ENCODE measurements at regions not wholly inside any gene's neighbourhood (a gene's known extent, or its start where the extent isn't known, plus 50 kb on each side); places are given as distances from the start of the nearest gene placed in this dataset.

- intact Hi-C loops (cut with micrococcal nuclease; ENCODE audit: unreplicated experiment) = no loop called here
- POLR2A ChIA-PET = no interaction called here
Observed at GRCh38 chr4:55014876-55015275, 110.5 kb downstream of the KDR start.

GRCh38 chr4:55013431-55013955 is 111.9 kb downstream of the KDR start:
- H3K9me3 Mint-ChIP-seq (ENCODE audit: unreplicated experiment) = peaks cover 16% of the 10 kb centered on the region
- Histone ChIP-seq H3K4me3 (ENCODE audit: low read depth, low read length) (no peak overlapping the region), H3K4me1 (peaks cover 15% of the 10 kb centered on the region; the same call in 1 of the 2 replicates), H3K27me3 (replicated peaks; ENCODE audit: control insufficient read depth, insufficient read depth, low read length) (no peaks in the 10 kb centered on the region), H3K9me3 (no peaks in the 10 kb centered on the region), H3K36me3 (ENCODE audit: control insufficient read depth, insufficient read depth, low read length) (no peaks in the 10 kb centered on the region)
- H3K27me3 Mint-ChIP-seq (ENCODE audit: insufficient read depth, unreplicated experiment) = no peaks in the 10 kb centered on the region
- no TSS peak for BruUV-seq (replicated peaks)
- no peaks in the 10 kb centered on the region for H3K4me1 Mint-ChIP-seq (ENCODE audit: low read depth, unreplicated experiment)
- intact Hi-C loops (cut with micrococcal nuclease; ENCODE audit: unreplicated experiment) = loop anchor here (2.0 kb wide), 1 partner anchor 19 kb away; no protein-coding TSS in a partner anchor
- no peak for DNase-seq
- H3K27ac Mint-ChIP-seq (ENCODE audit: unreplicated experiment) = no peak overlapping the region
- ChIA-PET CTCF (no interaction called here), POLR2A (no interaction called here)
- no peak overlapping the region for H3K4me3 Mint-ChIP-seq (ENCODE audit: unreplicated experiment)
- H3K36me3 Mint-ChIP-seq (ENCODE audit: insufficient read depth, unreplicated experiment) = no peaks in the 10 kb centered on the region
- no peak for TF ChIP-seq CTCF (IDR thresholded peaks at IDR 0.05; ENCODE audit: insufficient read depth in 1 of 2, low read depth in 1 of 2, low read length in 1 of 2, severe bottlenecking in 1 of 2, unreplicated experiment in 1 of 2)

More at GRCh38 chr4:55014876-55015275, 110.5 kb downstream of the KDR start:
- DNase-seq = no peak
- no peak for TF ChIP-seq CTCF (IDR thresholded peaks at IDR 0.05; ENCODE audit: insufficient read depth in 1 of 2, low read depth in 1 of 2, low read length in 1 of 2, severe bottlenecking in 1 of 2, unreplicated experiment in 1 of 2)
- Mint-ChIP-seq H3K27ac (ENCODE audit: unreplicated experiment) (no peak overlapping the region), H3K4me3 (ENCODE audit: unreplicated experiment) (no peak overlapping the region), H3K9me3 (ENCODE audit: unreplicated experiment) (peaks cover 9% of the 10 kb centered on the region), H3K36me3 (ENCODE audit: insufficient read depth, unreplicated experiment) (no peaks in the 10 kb centered on the region), H3K27me3 (ENCODE audit: insufficient read depth, unreplicated experiment) (no peaks in the 10 kb centered on the region), H3K4me1 (ENCODE audit: low read depth, unreplicated experiment) (no peaks in the 10 kb centered on the region)
- Histone ChIP-seq H3K4me3 (ENCODE audit: low read depth, low read length) (no peak overlapping the region), H3K27me3 (replicated peaks; ENCODE audit: control insufficient read depth, insufficient read depth, low read length) (no peaks in the 10 kb centered on the region; the same call in 1 of the 2 replicates), H3K9me3 (no peaks in the 10 kb centered on the region), H3K36me3 (ENCODE audit: control insufficient read depth, insufficient read depth, low read length) (no peaks in the 10 kb centered on the region), H3K4me1 (peaks cover 15% of the 10 kb centered on the region; the same call in 1 of the 2 replicates)
- no TSS peak for BruUV-seq (replicated peaks)
- CTCF ChIA-PET = no interaction called here

GRCh38 chr4:55012363-55013230 is 112.8 kb downstream of the KDR start:
- ChIA-PET CTCF (no interaction called here), POLR2A (no interaction called here)
- no peak overlapping the region for H3K4me3 Mint-ChIP-seq (ENCODE audit: unreplicated experiment)
- no peak for TF ChIP-seq CTCF (IDR thresholded peaks at IDR 0.05; ENCODE audit: insufficient read depth in 1 of 2, low read depth in 1 of 2, low read length in 1 of 2, severe bottlenecking in 1 of 2, unreplicated experiment in 1 of 2)
- H3K9me3 Mint-ChIP-seq (ENCODE audit: unreplicated experiment) = peaks cover 16% of the 10 kb centered on the region
- intact Hi-C loops (cut with micrococcal nuclease; ENCODE audit: unreplicated experiment) = loop anchor here (2.0 kb wide), 1 partner anchor 20 kb away; no protein-coding TSS in a partner anchor
- H3K27me3 ChIP-seq (replicated peaks; ENCODE audit: control insufficient read depth, insufficient read depth, low read length) = no peaks in the 10 kb centered on the region
- no peak for DNase-seq
- H3K4me1 ChIP-seq = peaks cover 15% of the 10 kb centered on the region; the same call in 1 of the 2 replicates
- H3K36me3 Mint-ChIP-seq (ENCODE audit: insufficient read depth, unreplicated experiment) = no peaks in the 10 kb centered on the region
- no peaks in the 10 kb centered on the region for H3K36me3 ChIP-seq (ENCODE audit: control insufficient read depth, insufficient read depth, low read length)
- H3K27me3 Mint-ChIP-seq (ENCODE audit: insufficient read depth, unreplicated experiment) = no peaks in the 10 kb centered on the region
- no peak overlapping the region for H3K4me3 ChIP-seq (ENCODE audit: low read depth, low read length)
- H3K9me3 ChIP-seq = no peaks in the 10 kb centered on the region
- no peaks in the 10 kb centered on the region for H3K4me1 Mint-ChIP-seq (ENCODE audit: low read depth, unreplicated experiment)
- no peak overlapping the region for H3K27ac Mint-ChIP-seq (ENCODE audit: unreplicated experiment)
- no TSS peak for BruUV-seq (replicated peaks)

Measured in Caco-2 (cell line).